AG10803 (cell line): ENCODE measurements at regions not wholly inside any gene's neighbourhood (a gene's known extent, or its start where the extent isn't known, plus 50 kb on each side); places are given as distances from the start of the nearest gene placed in this dataset.

Source experiments
- DNase-seq: peaks from one replicate; pipeline ENCODE4 v3.0.0; 2010; ENCODE audit warnings: low read depth
- H3K4me3 ChIP-seq: 2 replicates; pipeline ENCODE4 v1.5.1; 2011; ENCODE audit warnings: mild to moderate bottlenecking, low read length, control low read depth
- TF ChIP-seq, protein P1 (sequence below): conservative IDR thresholded peaks from 2 replicates; pipeline ENCODE4 v1.5.1; 2011; ENCODE audit warnings: mild to moderate bottlenecking, low read length, control low read depth, inconsistent platforms

DNA sequence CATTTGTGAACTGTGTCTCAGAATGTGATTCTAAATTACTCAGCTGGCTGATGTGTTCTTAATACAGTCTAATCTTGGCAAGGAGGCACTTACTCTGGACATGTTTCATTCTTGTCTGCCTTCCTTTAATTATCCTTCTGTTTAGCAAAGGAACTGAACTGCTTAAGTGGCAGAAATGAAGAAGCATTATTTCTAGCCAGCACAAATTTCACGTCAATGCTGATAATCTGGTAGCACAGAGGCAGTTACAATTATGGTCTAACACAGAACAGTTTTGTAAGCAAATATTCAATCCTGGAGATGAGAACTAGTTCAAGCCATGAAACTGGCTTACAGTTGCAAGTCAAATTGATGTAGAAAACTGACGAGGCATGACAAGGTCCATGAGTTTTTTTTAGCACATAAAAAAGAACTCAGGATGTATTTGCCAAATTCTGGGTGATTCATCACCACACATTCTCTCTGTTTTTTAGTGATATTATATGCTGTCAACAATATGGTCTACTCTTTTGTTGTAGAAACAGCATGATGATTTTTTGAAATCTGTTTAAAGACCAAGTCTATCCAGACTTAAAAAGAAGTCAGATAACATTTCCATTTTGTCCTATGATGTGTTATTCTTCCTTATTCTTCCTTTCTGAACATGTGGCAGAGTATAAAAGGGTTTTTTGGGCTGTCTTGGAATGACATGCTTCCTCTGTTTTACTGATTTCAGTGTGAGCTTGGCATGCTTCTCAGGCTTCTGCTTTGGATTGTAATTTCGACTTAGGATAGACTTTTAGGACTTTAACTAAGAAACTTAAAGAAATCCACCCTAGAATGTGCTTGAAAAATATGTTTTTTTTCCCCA, 154.8 kb downstream of the DNAJB9 start:
- no peak overlapping the region for H3K4me3 ChIP-seq
- no peak for DNase-seq
- TF ChIP-seq, protein P1, sequence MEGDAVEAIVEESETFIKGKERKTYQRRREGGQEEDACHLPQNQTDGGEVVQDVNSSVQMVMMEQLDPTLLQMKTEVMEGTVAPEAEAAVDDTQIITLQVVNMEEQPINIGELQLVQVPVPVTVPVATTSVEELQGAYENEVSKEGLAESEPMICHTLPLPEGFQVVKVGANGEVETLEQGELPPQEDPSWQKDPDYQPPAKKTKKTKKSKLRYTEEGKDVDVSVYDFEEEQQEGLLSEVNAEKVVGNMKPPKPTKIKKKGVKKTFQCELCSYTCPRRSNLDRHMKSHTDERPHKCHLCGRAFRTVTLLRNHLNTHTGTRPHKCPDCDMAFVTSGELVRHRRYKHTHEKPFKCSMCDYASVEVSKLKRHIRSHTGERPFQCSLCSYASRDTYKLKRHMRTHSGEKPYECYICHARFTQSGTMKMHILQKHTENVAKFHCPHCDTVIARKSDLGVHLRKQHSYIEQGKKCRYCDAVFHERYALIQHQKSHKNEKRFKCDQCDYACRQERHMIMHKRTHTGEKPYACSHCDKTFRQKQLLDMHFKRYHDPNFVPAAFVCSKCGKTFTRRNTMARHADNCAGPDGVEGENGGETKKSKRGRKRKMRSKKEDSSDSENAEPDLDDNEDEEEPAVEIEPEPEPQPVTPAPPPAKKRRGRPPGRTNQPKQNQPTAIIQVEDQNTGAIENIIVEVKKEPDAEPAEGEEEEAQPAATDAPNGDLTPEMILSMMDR: no peak

DNA sequence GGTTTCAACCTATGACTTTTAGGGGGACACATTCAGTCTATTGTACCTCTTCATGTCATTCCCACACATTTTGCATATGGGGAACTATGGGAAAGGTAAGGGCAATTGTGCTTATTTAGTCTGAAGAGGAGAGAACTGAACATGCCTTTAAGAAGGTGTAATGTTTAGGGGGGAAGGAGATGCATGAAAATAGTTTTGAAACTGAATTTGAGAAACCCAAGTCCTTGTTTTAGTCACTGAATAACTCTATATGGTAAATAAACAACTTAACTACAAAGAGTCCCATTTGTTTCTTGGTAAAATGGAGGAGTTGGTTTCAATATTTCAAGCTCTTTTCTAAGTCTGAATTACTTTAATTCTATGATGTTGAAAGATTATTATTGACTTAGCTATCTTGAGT, 166.1 kb downstream of the DNAJB9 start:
- H3K4me3 ChIP-seq: no peak overlapping the region
- TF ChIP-seq, protein P1: no peak
- DNase-seq: no peak

DNA sequence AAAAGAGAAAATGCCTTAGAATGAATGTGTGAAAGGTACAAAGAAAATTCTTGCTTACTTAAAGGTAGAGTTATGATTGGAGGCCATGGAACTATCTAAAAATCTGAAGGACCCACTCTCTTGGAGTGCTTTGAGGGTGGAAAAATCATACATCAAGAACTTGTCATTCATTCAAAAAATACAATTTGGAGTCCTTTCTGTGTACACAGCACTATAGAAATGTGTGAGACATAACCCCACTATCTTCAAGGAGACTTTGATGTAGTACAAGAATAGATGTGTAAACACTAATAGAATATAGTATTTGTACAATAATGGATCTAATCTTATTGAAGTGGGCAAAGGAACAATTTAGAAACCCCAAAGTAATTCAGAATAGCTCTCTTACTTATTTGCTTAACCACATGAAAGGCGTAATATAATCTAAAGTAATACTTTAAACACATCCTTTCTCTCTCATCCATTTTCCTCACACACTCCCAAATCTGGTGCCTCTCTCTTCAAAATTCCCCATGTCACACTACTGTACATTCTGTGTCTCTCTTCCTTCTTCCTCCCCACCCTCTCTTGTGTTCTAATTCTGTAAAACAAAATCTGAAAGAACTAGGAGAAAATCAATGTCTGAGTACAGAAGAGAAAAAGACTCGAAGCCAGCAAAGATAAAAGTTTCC, 166.7 kb downstream of the DNAJB9 start:
- no peak for DNase-seq
- no peak overlapping the region for H3K4me3 ChIP-seq
- TF ChIP-seq, protein P1: no peak

DNA sequence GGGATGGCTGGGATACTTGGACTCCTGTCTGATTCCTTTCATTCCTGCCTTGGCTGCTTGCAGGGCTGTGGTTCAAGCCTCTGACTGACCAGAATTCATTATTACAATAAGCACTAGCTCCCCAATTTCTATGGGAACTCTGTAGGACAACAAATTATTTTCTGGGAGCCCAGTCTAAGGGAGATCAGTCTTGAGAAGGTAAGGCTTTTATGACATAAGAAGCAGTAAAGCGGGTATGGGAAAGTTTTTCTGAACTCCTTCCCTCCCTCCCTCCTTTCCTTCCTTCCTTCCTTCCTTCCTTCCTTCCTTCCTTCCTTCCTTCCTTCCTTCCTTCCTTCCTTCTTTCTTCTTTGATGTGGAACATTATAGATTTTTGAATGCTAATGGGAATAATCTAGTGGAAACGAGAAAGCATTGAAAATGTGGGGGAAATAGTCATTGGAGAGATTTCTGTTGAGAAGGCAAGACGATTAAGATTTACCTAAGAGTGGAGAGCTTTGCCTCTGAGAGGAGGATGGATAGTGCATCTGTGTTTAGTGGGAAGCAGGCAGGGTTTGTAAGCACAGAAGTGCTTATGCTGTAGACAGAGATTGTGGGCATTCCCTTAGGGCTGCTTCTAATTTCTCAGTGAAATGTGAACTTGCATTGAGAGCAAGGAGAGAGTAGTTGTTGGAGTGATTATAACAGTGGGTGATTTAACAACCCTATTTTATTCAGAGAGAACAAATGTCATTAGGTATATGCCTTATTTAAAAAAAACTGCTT, 201.5 kb downstream of the DNAJB9 start:
- no peak for DNase-seq
- TF ChIP-seq, protein P1: no peak
- H3K4me3 ChIP-seq: no peak overlapping the region

DNA sequence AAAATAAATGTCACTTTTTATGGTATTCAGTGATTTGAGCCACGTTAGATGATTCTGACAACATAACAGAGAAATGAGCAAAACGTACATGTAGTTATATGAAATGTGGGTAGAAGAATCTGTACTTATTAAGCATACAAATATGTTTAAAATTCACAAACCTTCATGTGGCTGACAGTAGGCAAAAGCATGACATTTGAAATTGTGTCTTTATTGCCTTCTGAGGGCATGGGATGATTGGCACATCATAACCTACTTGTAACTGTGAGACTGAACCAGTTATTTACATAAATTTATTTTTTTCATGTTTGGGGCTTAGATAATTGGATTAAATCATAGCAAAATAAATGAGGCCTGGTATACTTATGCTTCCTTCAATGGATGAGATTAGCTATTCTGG, 202.2 kb downstream of the DNAJB9 start:
- no peak overlapping the region for H3K4me3 ChIP-seq
- TF ChIP-seq, protein P1: no peak
- DNase-seq: no peak

DNA sequence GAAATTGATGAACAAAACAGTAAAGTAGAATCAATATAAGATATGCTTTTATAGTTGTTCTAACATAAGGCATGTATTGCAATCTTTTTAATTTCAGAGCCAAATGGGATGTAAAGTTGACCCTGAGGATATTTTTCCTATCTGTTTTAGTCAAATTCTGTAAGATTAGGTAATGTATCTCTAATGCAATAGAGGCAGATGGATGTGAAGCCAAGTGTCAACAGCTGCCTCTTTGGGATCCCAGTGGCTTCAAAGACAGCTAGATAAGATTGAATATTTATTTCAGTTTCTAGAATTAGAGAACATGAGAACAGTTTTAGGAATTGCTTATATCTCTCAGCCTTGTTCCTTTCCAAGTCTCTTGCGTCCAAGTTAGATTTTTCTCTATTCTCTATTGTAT, 208.3 kb downstream of the DNAJB9 start:
- H3K4me3 ChIP-seq: no peak overlapping the region
- TF ChIP-seq, protein P1: no peak
- no peak for DNase-seq
